GM12878 (cell line): ENCODE measurements at regions not wholly inside any gene's neighbourhood (a gene's known extent, or its start where the extent isn't known, plus 50 kb on each side); places are given as distances from the start of the nearest gene placed in this dataset.

Source experiments
- ATAC-seq: fragments of 200-7000 bp; cut with Tn5 transposase; 3 replicates; pipeline ENCODE4 v1.9.1; 2020; ENCODE audit warnings: mild to moderate bottlenecking, moderate library complexity
- BruUV-seq: library from RNA; stranded (reverse); fragments of 400-500 nt; replicated peaks from 2 replicates; lab custom pipeline; 2021; lab: Mats Ljungman, UMichigan
- CTCF ChIA-PET: fragments of 300-600 bp; sonication (Branson Sonifier 250); formaldehyde crosslinking; extraction: SDS; loops from one replicate; lab custom pipeline; 2021; ENCODE audit warnings: inconsistent platforms; lab: Yijun Ruan, JAX
- POLR2A ChIA-PET: fragments of 350-600 bp; formaldehyde crosslinking; extraction: SDS; loops from one replicate; lab custom pipeline; 2021; ENCODE audit warnings: inconsistent platforms; lab: Charles Lee
- RAD21 ChIA-PET: fragments of 300-600 bp; sonication (Branson Sonifier 250); formaldehyde crosslinking; loops from one replicate; lab custom pipeline; 2023; ENCODE audit warnings: antibody characterized with exemption; ENCODE audit not compliant: unreplicated experiment; lab: Charles Lee
- SMC1A ChIA-PET: fragments of 300-600 bp; sonication (Branson Sonifier 250); formaldehyde crosslinking; loops from one replicate; lab custom pipeline; 2023; ENCODE audit not compliant: unreplicated experiment, uncharacterized antibody; lab: Charles Lee
- DNase-seq: peaks from one replicate; pipeline ENCODE4 v3.0.0-alpha.2; 2011; ENCODE audit warnings: low read depth, low spot score
- FAIRE-seq: peaks from 3 replicates; lab custom pipeline; 2011; peaks lifted over from hg19 to GRCh38; lab: Jason Lieb, UNC
- H2AFZ ChIP-seq: 2 replicates; pipeline ENCODE4 v1.6.0; 2011; ENCODE audit warnings: low read depth, low read length, control low read depth; ENCODE audit not compliant: control insufficient read depth
- H3K27ac ChIP-seq: 2 replicates; pipeline ENCODE4 v1.5.1; 2011; ENCODE audit warnings: control low read depth; ENCODE audit not compliant: control insufficient read depth, insufficient read depth
- H3K27me3 ChIP-seq, 2 experiments: replicated peaks in 1 of 2; 2 replicates each; pipeline versions ENCODE4 v1.6.0 to v1.6.1; 2011; ENCODE audit warnings: low read length in 1 of 2; ENCODE audit not compliant: control insufficient read depth in 2 of 2, insufficient read depth in 2 of 2
- H3K36me3 ChIP-seq, 2 experiments: 2 replicates each; pipeline ENCODE4 v1.5.1; 2011; ENCODE audit warnings: low read length in 1 of 2; ENCODE audit not compliant: control insufficient read depth in 2 of 2, insufficient read depth in 2 of 2
- H3K4me1 ChIP-seq: 2 replicates; pipeline ENCODE4 v1.6.1; 2011; ENCODE audit warnings: mild to moderate bottlenecking, low read length, moderate library complexity, mixed read lengths; ENCODE audit not compliant: control insufficient read depth, insufficient read depth
- H3K4me2 ChIP-seq: 2 replicates; pipeline ENCODE4 v1.6.0; 2011; ENCODE audit warnings: control low read depth; ENCODE audit not compliant: control insufficient read depth, insufficient read depth
- H3K4me3 ChIP-seq: fragments of 200-600 bp; sonication (generic); 2 replicates; pipeline ENCODE4 v1.5.1; 2016
- H3K79me2 ChIP-seq: 2 replicates; pipeline ENCODE4 v1.6.0; 2011; ENCODE audit warnings: low read length; ENCODE audit not compliant: control insufficient read depth, insufficient read depth
- H3K9ac ChIP-seq: 2 replicates; pipeline ENCODE4 v1.8.0; 2011; ENCODE audit warnings: low read length, control low read depth, mixed read lengths; ENCODE audit not compliant: control insufficient read depth, insufficient read depth
- H3K9me3 ChIP-seq: replicated peaks from 3 replicates; pipeline ENCODE4 v1.5.1; 2011; ENCODE audit warnings: mild to moderate bottlenecking, low read length; ENCODE audit not compliant: control insufficient read depth, insufficient read depth
- H4K20me1 ChIP-seq: 2 replicates; pipeline ENCODE4 v1.6.0; 2011; ENCODE audit not compliant: control insufficient read depth, insufficient read depth
- CEBPZ ChIP-seq: fragments of 150-350 bp; IDR thresholded peaks from 2 replicates; pipeline ENCODE4 v1.6.1; 2016; ENCODE audit warnings: low read depth, low read length
- DPF2 ChIP-seq: fragments of 450-650 bp; IDR thresholded peaks from 2 replicates; pipeline ENCODE4 v1.6.1; 2017; ENCODE audit warnings: mild to moderate bottlenecking
- HSF1 ChIP-seq: fragments of 150-350 bp; IDR thresholded peaks from 2 replicates; pipeline ENCODE4 v1.6.1; 2014; ENCODE audit warnings: mild to moderate bottlenecking, low read depth, low read length
- RB1 ChIP-seq: fragments of 450-650 bp; formaldehyde crosslinking; IDR thresholded peaks from 2 replicates; pipeline ENCODE4 v1.6.1; 2017; ENCODE audit warnings: mild to moderate bottlenecking, borderline replicate concordance
- REST ChIP-seq: IDR thresholded peaks from 2 replicates; pipeline ENCODE4 v1.6.1; 2012; ENCODE audit warnings: mild to moderate bottlenecking, low read depth, low read length
- RFX5 ChIP-seq: IDR thresholded peaks from 2 replicates; pipeline ENCODE4 v1.6.1; 2011; ENCODE audit warnings: low read depth, low read length, improper control_type of control experiment
- ZBED1 ChIP-seq: IDR thresholded peaks from 2 replicates; pipeline ENCODE4 v1.6.1; 2016; ENCODE audit warnings: borderline replicate concordance
- WGBS: methylation state at CpG from one replicate; pipeline ENCODE4 v1.1.6; 2016; ENCODE audit warnings: low lambda C conversion rate; ENCODE audit not compliant: insufficient replicate concordance, insufficient coverage; ENCODE audit errors: missing lambda C conversion rate; 5-methylcytosine and 5-hydroxymethylcytosine counted together
- in situ Hi-C: fragments of 300-500 bp; cut with MboI; formaldehyde crosslinking; loops from 9 replicates; pipeline ENCODE4 v1.14.3; 2018; ENCODE audit warnings: mixed read lengths
- intact Hi-C: fragments of 100-400 bp; cut with micrococcal nuclease; formaldehyde crosslinking; loops from one replicate; pipeline ENCODE4 v1.14.2; 2022; ENCODE audit not compliant: unreplicated experiment

- no peaks in the 10 kb centered on the region for H3K9me3 ChIP-seq
- 47% methylated on average over 2 of the region's 2 CpGs for WGBS
- RAD21 ChIA-PET = no interaction called here
- no peak overlapping the region for H3K4me2 ChIP-seq
- FAIRE-seq (no peak), ATAC-seq (no peak), DNase-seq (no peak)
- BruUV-seq = no TSS peak
- CTCF ChIA-PET = interaction anchor here (0.5 to 2.0 kb wide), 5 partner anchors 12 to 307 kb away, joined by 3 to 6 read pairs (median 3); no protein-coding TSS in a partner anchor
- no peak overlapping the region for H2AFZ ChIP-seq
- H3K79me2 ChIP-seq = no peaks in the 10 kb centered on the region
- POLR2A ChIA-PET = no interaction called here
- SMC1A ChIA-PET = interaction anchor here (1.3 kb wide), 1 partner anchor 18 kb away, joined by 4 read pairs; no protein-coding TSS in a partner anchor
- H3K9ac ChIP-seq = no peak overlapping the region
- H3K36me3 ChIP-seq = no peaks in the 10 kb centered on the region
- TF ChIP-seq ZBED1 (no peak), HSF1 (no peak), DPF2 (no peak), RFX5 (no peak), RB1 (no peak), REST (no peak), CEBPZ (no peak)
- H3K27ac ChIP-seq = no peak overlapping the region
- H3K4me3 ChIP-seq = no peak overlapping the region
- H3K4me1 ChIP-seq = no peaks in the 10 kb centered on the region
- no peaks in the 10 kb centered on the region for H3K27me3 ChIP-seq
- no peaks in the 10 kb centered on the region for H4K20me1 ChIP-seq
- intact Hi-C loops = no loop called here
- in situ Hi-C loops = no loop called here
These were observed 235.0 kb upstream of the NT5C1B start for GRCh38 chr2:18824325-18824790.
